DOHH2 (cell line): ENCODE measurements at regions not wholly inside any gene's neighbourhood (a gene's known extent, or its start where the extent isn't known, plus 50 kb on each side); places are given as distances from the start of the nearest gene placed in this dataset.

Experiments used
- EZH2phosphoT487 ChIP-seq: fragments of 200-600 bp; sonication (generic); IDR thresholded peaks from 2 replicates; pipeline ENCODE4 v1.6.1; 2017; ENCODE audit warnings: borderline replicate concordance, mild to moderate bottlenecking, antibody characterized with exemption, low read length, moderate library complexity, mixed read lengths
- TF ChIP-seq, protein P1 (sequence below): fragments of 200-600 bp; sonication (generic); IDR thresholded peaks from one replicate; pipeline ENCODE4 v1.5.1; 2014; ENCODE audit warnings: antibody characterized with exemption, mild to moderate bottlenecking, low read depth, low read length; ENCODE audit not compliant: poor library complexity, severe bottlenecking

DNA sequence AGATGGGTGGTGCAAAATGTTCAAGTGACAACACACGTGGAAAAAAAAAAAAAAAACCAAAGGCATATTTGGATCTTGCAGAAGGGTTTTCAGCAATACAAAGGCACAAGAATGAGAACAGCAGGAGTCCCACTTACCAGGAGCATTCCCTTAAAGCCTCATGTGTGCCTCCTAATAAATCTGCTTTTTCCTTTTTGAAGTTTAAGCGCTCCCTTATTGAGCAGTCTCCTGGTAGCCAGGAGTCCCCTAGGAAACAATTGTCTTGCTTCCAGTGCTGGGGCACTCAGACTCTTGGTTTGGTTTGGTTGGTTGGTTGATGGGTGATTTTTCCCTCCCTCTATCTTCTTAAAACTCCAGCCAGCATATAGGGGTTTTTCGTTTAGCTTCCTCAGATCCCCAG, 321.8 kb upstream of the NFE2L3 start:
- TF ChIP-seq, protein P1, sequence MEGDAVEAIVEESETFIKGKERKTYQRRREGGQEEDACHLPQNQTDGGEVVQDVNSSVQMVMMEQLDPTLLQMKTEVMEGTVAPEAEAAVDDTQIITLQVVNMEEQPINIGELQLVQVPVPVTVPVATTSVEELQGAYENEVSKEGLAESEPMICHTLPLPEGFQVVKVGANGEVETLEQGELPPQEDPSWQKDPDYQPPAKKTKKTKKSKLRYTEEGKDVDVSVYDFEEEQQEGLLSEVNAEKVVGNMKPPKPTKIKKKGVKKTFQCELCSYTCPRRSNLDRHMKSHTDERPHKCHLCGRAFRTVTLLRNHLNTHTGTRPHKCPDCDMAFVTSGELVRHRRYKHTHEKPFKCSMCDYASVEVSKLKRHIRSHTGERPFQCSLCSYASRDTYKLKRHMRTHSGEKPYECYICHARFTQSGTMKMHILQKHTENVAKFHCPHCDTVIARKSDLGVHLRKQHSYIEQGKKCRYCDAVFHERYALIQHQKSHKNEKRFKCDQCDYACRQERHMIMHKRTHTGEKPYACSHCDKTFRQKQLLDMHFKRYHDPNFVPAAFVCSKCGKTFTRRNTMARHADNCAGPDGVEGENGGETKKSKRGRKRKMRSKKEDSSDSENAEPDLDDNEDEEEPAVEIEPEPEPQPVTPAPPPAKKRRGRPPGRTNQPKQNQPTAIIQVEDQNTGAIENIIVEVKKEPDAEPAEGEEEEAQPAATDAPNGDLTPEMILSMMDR = no peak
- no peak for TF ChIP-seq EZH2phosphoT487
